H54 (cell line): ENCODE measurements at regions not wholly inside any gene's neighbourhood (a gene's known extent, or its start where the extent isn't known, plus 50 kb on each side); places are given as distances from the start of the nearest gene placed in this dataset.

Experiments
- DNase-seq: peaks from one replicate; pipeline ENCODE4 v3.0.0; 2011; ENCODE audit warnings: low spot score, mixed read lengths; ENCODE audit not compliant: insufficient read length
- FAIRE-seq: peaks from 3 replicates; lab custom pipeline; 2011; peaks lifted over from hg19 to GRCh38; lab: Jason Lieb, UNC
- POLR2A ChIP-seq: IDR thresholded peaks from 2 replicates; pipeline ENCODE4 v1.6.1; 2011; ENCODE audit warnings: low read depth, mild to moderate bottlenecking, low read length

DNA sequence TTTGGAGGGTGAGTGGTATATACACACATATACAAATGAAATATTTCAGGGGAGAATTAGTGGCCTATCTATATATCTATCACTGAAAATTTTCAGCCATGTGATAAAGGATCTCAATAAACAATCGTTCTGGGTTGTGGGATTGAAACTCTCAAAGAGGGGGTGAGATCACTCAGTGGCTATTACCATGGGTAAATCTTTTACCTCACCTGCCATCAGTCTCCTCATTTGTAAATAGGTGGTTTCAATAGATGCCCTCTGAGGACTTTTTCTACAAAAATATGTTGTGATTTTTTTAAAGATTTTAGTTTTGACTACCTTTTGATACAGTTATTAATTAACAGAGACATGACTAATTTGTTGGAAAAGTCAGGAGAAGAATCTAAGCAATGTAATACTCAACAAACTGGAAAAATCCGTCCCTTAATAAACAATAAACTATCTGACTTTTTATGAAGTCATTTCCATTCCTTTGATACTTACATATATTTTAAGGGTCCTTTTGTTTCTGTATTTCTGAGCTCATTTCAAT lies 192.8 kb downstream of the MAD2L1 start:
- no peak for TF ChIP-seq POLR2A
- DNase-seq = no peak
- FAIRE-seq = no peak

DNA sequence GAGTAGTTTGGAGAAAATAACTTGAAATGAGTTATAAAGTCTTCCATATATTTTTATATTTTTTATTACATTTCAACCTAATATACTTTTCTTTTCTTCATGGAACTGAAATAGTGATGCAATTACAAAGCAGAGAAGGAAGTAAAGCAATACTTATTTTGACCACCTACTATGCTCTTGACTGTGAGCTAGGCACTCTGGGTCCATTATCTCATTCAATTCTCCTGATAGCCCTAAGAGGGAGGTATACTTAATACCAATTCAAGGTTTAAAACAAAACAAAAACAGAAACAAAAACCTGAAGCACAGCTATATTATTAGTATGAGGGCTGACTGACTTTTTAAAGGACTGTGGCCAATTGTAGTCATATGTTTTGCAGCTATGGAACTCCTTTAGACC lies 193.5 kb downstream of the MAD2L1 start:
- TF ChIP-seq POLR2A = no peak
- DNase-seq (no peak), FAIRE-seq (no peak)

DNA sequence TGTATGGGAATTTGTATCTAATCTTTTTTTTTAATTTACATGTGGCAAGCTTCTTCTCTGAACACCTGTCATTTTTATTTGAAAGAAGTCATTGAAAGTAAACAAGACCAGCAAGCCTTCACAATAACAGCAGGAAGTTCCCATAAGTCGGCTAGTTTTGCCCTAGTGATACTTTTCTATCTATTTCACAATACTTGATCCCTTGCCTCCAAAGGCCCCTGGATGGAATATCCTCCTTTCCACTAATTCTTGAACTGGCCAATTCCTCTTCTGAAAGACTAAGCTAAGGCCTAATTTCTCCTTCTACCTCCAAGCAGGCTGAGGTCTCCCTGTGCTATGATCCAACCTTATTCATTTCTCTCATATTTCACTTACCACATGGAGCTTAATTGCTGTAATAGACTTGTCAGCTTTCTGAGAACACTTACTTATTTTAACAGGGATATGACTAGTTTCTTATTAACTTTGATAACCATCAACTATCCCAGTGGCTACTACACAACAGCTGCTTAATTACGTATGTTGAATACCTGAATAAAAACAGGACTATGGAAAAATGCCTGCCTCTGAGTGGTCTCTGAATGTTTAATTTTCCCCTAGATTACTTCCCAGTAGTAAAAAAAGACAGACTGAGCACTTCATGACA lies 194.2 kb downstream of the MAD2L1 start:
- no peak for FAIRE-seq
- DNase-seq = no peak
- TF ChIP-seq POLR2A = no peak

DNA sequence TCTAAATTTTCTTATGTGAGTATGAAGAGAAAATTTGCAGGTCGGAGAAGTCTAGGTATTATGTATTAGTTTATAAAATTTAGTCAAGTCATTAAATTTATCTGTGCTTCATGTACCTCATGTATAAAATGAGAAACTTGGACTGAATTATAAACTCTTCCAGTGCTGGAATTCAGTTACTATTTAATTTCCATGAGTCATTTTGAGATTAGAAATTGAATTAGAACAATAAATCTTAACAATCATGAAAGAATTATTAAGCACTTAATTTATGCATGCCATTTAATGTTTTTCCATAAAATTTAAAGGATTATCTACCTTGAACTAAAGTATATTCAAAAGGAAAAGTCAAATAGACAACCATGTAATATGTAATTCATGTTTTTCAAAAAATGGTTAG lies 195.8 kb downstream of the MAD2L1 start:
- no peak for FAIRE-seq
- DNase-seq = no peak
- no peak for TF ChIP-seq POLR2A

DNA sequence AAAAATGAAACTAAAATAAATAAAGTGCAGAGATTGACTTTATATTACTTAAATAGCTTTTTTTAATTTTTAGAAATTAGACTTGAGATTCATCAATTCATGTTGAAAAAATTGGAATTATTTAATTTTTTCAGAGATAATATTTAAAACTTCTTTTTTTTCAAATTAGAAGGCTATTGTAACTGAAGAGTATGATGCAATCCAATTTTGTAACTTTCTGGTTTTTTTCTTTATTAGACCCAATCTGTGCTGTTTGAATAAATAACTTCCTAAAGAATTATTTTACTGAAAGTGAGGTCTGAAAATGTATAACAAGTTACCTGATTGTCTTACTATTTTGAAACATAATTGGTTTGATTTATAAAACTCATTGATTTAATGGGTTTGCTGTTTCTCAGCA lies 200.9 kb downstream of the MAD2L1 start:
- DNase-seq = no peak
- TF ChIP-seq POLR2A = no peak
- no peak for FAIRE-seq

DNA sequence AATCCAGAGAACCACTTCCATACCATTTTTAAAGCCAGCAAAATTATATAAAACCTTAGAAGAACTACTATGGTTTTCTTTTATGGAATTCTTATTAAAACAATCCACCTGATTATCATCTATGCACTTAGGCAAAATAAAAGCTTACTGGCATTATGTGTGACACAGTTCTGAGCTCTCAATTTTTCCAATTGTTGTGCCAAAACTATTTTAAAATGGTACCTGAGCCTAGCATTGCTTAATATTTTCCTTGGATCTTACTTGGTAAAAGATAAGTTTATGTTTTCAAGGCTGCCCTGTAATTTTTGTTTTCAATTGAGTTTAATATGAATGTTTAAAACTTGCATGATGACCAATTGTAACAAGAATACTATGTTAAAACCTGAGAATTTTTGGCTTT lies 201.3 kb downstream of the MAD2L1 start:
- FAIRE-seq (no peak), DNase-seq (no peak)

DNA sequence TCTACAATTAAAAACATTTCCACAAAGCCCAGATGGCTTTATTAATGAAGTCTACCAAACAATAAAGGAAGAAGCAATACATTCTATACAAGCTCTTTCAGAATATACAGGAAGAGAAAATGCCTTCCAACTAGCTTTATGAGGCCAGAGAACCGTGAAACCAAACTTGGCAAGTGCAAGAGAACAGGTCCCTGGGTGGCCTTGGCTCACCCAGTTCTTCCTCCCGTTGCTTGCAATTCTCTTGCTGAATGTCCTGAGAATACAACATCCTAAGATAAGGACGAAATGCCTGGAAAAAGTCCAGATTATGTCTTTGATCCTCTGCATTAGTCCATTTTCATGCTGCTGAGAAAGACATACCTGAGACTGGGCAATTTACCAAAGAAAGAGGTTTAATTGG lies 204.9 kb downstream of the MAD2L1 start:
- no peak for DNase-seq
- FAIRE-seq = no peak
- TF ChIP-seq POLR2A = no peak

More for the DNA sequence above, 201.3 kb downstream of the MAD2L1 start:
- no peak for TF ChIP-seq POLR2A

DNA sequence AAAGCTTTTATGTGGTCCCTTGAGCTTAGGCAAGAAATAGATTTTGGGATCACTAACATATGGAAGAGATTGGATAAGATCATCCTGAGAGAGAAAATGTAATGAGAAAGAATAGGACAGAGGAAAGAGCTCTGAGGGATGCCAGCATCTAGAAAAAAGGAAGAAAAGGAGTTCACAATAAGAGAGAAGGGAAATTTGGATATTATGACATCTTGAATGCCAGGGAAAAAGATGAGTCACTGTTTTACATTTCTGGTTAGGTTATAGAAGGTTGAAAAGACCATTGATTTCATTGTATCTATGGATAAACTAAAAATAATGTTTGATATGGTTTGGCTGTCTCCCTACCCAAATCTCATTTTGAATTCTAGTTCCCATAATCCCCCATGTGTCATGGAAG lies 208.5 kb downstream of the MAD2L1 start:
- no peak for FAIRE-seq
- no peak for DNase-seq
- TF ChIP-seq POLR2A = no peak

DNA sequence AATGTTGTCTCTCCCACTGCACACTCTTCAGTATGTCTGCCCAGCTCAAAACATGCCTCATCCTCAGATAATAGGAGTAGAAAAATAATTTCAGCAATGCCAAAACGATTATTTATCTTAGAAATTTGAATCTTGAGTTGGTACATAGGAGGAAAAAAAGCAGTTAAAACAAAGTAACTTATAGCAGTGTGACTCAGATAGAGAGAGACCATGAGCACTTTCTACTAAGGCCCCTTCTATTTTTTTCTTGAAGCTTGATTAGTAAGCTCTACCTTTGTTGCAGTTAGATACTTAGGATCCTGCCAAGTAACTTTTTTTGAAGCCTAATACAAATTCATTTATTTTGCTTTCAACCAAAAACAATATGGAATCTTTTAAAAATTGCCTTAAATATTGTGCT lies 212.3 kb downstream of the MAD2L1 start:
- TF ChIP-seq POLR2A = no peak
- DNase-seq = no peak
- FAIRE-seq = no peak

DNA sequence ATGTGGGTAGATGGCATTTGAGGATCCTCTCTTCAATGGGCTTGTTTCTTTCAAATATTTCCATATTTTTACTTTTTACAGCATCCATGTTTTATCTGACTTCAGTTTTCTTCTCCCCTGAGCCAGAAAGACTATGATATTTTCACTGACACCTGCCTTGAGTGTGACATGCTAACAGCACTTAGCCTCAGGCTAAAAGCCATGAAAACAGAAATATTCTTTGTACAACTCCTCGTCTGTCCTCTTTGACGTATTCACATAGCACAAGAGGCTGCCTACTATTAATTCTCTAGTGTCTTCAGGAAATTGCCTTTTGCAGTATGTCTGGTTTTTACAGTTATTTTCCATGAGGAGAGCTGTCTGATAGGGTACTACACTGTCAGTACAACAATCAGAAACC lies 215.0 kb downstream of the MAD2L1 start:
- no peak for TF ChIP-seq POLR2A
- DNase-seq (no peak), FAIRE-seq (no peak)

DNA sequence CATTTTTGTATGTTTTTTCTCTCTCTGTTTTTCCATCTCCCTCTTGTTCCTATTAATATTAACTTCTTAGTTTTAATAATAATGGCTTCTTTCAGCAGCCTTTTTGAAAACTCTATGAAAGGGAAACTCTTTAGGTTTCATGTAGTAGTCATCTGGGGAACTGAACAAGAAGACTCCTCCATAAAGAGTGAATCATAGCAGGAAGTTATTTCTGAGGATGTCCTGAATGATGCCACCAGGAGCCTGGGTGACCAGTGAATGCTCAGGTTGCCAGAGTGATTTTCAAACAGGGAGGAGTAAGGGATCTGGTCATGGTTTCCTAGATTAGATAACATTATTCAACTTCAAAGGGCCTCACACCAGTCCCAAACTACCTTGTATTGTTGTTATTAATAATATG lies 212.8 kb upstream of the PDE5A start:
- FAIRE-seq = no peak
- DNase-seq = peak; percentile 4
- TF ChIP-seq POLR2A = no peak

DNA sequence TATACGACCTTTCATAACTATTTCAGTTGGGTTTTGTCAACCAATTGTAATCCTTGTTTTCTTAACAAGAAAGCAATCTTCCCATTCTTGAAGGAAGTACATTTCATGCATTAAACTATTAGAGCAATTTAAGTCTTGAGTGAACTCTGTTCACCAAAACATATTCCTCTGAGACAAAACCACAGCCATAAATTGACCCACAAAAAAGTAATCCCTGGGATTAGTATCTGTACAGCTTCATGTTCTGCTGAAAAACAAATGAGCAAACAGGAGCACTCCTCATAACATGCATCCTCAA lies 207.0 kb upstream of the PDE5A start:
- DNase-seq = no peak
- TF ChIP-seq POLR2A = no peak
- no peak for FAIRE-seq

DNA sequence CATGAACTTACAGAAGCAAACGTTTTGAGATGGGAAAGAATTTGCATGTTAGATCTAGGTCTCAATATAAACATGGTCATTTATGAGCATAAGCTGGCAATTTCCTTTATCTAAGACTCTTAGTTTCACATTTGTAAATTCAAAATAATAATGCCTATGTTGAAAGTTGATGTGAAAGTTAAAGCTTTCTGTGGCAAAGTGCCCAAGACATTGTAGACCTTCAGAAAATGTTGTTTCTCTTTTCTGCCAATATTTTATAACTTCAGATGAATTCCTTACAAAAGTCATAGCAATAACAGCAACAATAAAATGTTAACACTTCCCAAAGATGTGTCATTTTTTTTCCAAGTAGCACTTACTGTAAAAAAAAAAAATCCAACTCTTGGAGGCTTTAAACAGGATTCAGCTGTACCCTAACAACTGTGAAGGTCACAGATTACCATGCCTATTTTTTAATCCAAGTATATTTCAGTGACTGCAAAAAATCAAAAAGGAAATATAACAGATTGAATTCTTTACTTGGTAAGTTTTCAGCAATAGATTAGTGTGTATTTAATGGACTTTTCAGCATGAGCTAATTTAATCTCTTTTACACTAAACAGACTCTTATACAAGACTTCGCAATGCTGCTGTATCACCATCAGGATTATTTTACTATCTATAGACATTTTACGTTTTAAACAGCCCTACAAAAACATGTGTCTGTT lies 206.5 kb upstream of the PDE5A start:
- no peak for TF ChIP-seq POLR2A
- DNase-seq (no peak), FAIRE-seq (no peak)

DNA sequence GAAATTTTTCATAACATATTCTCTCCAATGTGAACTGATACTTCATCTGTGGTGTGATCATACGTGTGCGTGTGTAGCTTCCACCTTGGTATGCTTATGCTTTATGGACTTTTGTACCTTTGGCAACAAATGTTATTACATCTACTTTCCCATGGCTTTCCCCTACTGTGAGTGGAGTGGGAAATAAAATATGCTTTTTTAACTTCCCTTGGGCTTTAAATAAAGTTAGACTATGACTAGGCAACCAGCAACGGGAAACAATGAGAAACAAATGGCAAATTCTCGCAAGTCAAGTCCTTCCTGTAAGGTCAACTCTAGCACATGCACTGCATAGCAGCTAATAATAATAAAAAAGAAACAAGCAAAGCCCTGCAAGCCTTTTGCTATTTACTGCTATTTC lies 205.0 kb upstream of the PDE5A start:
- no peak for TF ChIP-seq POLR2A
- FAIRE-seq = no peak

DNA sequence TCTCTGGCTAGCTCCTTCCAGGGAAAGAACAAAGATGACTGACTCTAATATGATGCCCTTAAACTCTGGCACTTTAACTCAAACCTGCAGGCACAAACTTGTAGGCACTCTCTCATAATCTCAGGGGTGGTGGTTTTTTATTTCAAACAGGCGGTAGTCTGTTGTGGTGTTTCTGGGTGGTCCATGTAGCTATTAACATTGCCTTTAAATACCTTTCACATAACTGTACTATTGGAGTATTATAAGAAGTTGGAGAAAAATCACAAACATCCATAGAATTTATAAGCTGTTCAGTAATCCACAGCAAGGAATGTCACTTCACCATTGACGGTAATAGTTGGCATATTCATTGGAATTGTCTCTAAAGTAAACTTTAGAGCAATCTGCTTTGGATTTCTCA lies 204.2 kb upstream of the PDE5A start:
- FAIRE-seq = no peak
- no peak for DNase-seq
- TF ChIP-seq POLR2A = no peak

More for the DNA sequence above, 205.0 kb upstream of the PDE5A start:
- no peak for DNase-seq

DNA sequence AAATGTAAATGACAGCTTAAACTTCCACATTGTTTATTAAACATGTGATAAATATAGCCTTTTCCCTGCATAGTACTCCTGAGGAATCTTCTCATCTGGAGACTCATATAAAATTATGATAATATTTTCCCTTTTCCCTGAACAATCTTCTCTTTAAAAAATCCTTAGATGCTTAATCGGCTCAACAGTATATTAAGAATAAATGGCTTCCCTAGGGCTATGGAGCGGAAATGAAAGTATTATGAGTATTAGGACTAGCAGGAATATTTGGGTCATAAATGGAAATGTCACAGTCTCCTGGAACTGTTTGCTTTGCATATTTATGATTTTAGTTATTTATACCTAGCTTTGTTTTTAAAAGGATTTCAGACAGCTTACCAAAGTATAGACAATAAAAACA lies 200.7 kb upstream of the PDE5A start:
- no peak for TF ChIP-seq POLR2A
- FAIRE-seq = no peak
- DNase-seq = no peak
